ENCODE measurements at regions not wholly inside any gene's neighbourhood (a gene's known extent, or its start where the extent isn't known, plus 50 kb on each side); places are given as distances from the start of the nearest gene placed in this dataset.

- DNase-seq (ENCODE audit: low read depth): no peak
These were observed 499.0 kb downstream of the TCERG1L start for GRCh38 chr10:130812381-130813148.

DNA sequence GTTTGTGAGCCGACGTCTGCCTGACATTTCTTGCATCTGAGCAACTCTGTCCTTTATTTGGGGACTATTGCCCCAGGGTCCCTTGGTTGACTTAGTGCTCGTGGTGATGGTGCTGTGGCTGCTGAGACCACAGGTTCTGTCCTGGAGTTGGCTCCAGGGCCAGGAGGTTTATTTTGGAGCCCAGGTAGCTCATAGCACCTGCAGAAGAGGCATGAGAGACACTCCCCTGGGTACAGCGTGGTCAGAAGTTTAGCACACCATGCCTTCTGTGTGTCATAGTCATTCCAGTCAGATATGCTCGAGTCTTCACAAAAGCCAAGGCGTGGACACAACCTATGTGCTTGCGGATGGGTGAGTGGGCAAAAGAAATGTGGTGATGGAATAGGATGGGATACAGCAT, 496.9 kb downstream of the TCERG1L start:
- no peak for DNase-seq (ENCODE audit: low read depth)

DNA sequence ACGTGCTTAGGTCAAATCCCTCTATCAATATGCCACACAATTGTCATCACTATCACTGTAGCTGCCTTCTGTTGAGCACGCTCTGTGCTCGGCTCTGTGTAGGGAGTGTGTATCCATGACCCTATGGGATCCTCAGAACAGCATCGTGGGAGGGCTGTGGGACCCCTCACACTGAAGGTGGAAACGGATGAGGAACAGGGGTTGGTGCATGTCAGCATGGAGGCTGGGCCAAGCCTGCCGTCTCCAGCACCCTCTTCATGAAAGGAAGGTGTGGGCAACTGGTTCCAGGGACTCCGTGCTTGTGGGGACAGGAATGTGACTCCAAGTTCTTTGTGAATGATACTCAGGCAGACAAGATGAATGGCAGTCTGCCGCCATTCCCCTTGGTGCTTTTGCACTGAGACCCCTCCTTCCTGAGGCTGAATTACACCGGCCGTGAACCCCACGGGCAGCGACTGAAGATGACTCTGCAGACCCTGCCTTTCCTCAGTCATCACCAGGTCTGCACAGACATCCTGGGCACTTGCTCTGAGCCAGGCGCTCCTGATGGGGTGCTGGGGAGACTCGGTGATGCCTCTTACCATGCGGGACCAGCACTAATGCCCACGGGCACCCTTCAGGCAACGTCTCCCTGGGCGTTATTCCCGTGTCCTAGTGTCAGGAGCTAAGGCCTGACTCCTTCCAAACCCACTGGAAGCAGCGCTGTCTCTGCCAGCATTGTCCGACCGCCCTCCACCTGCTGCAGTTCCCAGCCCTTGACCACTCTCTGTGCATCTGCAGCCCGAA, 495.2 kb downstream of the TCERG1L start:
- DNase-seq (ENCODE audit: low read depth): no peak

GRCh38 chr10:130817046-130817624, 494.4 kb downstream of the TCERG1L start:
- DNase-seq (ENCODE audit: low read depth): no peak

DNA sequence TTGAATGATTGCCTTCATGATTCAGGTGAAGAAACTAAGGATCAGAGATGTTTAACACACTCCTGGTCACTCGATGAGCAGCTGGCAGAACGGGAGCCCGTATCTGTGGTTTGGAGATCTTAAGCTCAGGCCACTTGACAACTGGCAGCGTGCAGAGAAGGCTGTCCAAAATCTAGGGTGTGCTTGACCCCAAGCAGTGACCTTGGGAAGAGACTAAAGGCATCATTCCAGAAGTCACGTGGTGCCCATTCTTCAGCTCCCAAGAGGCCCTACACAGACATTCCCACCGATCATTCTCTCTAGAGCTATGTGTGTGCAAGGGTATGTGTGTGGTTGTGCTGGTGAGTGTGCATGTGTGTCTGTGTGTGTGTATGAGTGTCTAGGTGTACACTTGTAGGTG, 493.8 kb downstream of the TCERG1L start:
- DNase-seq (ENCODE audit: low read depth): no peak

GRCh38 chr10:130820880-130821482, 490.5 kb downstream of the TCERG1L start:
- DNase-seq (ENCODE audit: low read depth): no peak

DNA sequence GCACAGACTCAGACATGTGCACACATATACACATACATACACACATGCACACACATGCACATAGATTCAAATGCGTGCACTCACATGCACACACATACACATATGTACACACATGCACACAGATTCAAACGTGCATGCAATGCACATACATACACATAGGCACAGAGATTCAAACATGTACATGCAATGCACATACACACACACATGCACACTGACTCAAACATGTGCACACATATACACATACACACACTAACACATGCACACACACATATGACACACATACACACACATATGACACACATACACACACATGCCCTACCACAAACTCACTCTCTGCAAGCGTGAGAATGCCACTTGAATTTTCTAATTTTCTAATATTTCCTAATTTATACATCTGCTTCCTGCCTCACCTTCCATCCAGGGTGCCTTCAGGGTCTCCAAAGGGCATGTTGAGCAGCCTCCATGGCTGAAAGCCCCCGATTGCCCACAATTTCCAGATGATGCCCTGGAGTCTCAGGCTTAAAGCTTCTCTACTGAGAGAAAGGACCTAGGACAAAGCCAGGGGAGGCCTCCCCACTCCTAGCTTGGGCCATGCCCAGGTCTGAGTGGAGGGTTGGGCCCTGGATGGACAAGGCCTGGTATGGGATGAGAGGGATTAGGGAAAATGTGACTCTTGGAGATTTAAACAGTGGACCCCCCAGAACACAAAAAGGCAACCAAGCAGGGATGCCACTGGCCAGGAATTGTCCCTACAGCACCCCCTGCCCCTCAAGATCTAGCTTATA, 487.1 kb downstream of the TCERG1L start:
- DNase-seq (ENCODE audit: low read depth): no peak

DNA sequence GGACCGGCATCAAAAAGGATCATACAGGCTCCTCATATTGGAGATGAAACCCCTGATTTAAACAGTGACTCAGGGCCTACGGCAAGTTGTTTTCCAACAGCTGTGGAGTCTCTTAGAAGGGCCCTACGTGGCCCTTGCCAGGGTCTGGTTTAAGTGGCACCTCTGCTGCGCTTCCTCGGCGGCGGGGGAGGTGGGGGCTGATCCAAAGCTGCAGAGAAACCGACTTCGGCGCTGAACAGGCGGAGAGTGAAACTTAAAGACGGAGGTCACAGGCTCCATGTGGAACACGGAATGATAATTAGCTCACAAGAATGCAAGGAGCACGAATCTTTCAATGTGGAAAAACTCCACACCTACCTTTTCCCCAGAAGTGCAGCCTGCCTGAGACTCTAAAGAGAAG, 477.9 kb downstream of the TCERG1L start:
- no peak for DNase-seq (ENCODE audit: low read depth)

GRCh38 chr10:130834170-130834569, 477.4 kb downstream of the TCERG1L start:
- no peak for DNase-seq (ENCODE audit: low read depth)

DNA sequence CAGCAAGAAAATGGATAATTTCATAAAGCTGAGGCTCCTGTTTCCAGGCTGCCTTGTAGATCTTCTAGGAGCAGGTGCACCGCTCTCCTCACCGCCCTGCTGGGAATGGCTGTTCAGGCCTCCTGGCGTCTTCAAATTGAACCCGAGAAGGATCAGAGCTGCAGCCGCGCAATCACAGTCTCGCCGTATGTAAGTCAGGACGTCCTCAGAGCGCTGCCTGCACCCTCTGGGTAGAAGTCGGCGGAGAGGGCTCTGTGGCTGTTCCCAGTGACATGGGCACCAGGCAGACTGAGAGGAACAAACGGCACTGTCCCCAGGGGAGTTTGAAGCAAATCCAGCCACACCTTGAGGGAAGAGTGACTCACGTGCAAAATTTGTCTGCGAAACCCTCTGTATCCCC, 476.9 kb downstream of the TCERG1L start:
- DNase-seq (ENCODE audit: low read depth): no peak

DNA sequence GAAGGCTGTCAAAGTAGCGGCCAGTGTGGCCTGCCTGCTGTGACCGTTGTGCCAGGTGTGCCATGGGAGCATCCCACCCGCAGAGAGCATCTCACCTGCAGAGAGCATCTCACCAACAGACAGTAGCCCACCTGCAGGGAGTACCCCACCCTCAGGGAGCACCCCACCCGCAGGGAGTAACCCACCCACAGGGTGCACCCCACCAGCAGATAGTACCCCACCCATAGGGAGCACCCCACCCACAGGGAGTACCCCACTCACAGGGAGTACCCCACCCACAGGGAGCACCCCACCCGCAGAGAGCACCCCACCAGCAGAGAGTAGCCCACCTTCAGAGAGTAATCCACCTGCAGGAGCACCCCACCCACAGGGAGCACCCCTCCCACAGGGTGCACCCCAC, 476.5 kb downstream of the TCERG1L start:
- no peak for DNase-seq (ENCODE audit: low read depth)

- DNase-seq (ENCODE audit: low read depth): no peak
These were observed 475.2 kb downstream of the TCERG1L start for GRCh38 chr10:130836344-130836743.

- no peak for DNase-seq (ENCODE audit: low read depth)
These were observed 468.4 kb downstream of the TCERG1L start for GRCh38 chr10:130843051-130843653.

DNA sequence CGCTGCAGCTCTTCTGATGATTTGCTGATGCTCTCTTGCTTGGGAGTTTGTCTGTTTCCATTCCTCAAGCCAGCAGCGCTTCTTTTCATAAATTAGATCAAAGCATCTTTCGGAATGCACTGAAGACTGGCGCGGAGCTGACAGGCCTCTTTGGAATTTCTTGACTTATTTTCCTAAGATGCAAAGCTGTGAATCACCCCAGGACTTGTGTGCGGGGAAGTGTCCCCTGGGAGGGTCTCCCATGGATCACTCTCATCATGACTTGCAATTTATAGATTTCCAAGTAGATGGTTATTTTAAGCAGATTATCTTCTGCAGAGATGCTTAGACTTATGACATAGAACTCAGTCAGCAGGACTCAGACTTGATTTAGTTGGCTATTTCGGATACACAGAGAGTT, 467.2 kb downstream of the TCERG1L start:
- DNase-seq (ENCODE audit: low read depth): no peak

GRCh38 chr10:130847170-130847569, 464.4 kb downstream of the TCERG1L start:
- no peak for DNase-seq (ENCODE audit: low read depth)

- no peak for DNase-seq (ENCODE audit: low read depth)
These were observed 462.7 kb downstream of the TCERG1L start for GRCh38 chr10:130848855-130849254.

DNA sequence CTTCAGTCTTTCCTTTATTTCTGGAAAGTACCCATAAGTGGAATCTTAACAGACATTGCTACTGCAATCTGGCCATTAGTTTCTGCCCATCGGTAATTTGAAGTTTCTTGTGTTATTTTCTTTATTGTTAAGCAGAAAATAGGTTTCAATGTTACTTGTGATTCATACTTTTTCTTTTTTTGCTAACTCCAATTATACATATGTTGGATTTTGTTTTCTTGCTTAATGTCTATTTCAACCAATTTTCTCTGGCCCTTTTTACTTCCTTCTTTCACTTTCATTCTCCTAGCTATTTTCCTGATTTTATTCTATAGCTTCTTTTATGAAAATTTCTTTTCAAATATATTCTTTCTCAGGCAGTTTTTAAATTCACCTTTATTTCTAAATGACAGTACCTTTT, 457.4 kb downstream of the TCERG1L start:
- no peak for DNase-seq (ENCODE audit: low read depth)

- no peak for DNase-seq (ENCODE audit: low read depth)
These were observed 453.8 kb downstream of the TCERG1L start for GRCh38 chr10:130857631-130858295.

- no peak for DNase-seq (ENCODE audit: low read depth)
These were observed 452.9 kb downstream of the TCERG1L start for GRCh38 chr10:130858626-130859025.

- DNase-seq (ENCODE audit: low read depth): no peak
These were observed 452.1 kb downstream of the TCERG1L start for GRCh38 chr10:130859427-130859826.

Data from HT1080 (cell line).